MM.1S (cell line): ENCODE measurements at regions not wholly inside any gene's neighbourhood (a gene's known extent, or its start where the extent isn't known, plus 50 kb on each side); places are given as distances from the start of the nearest gene placed in this dataset.
"Not testable (repeated sequence)": the region's sequence is repeated elsewhere in the genome, so short reads cannot be mapped to it uniquely, and the experiment has no call there.

ENCODE experiments used
- DNase-seq: peaks from one replicate; pipeline ENCODE4 v3.0.0-alpha.2; 2015
- H2AFZ ChIP-seq: fragments of 300-600 bp; sonication (generic); 2 replicates; pipeline ENCODE4 v1.6.0; 2016; ENCODE audit warnings: antibody characterized with exemption, low read length
- H3F3A ChIP-seq: fragments of 300-600 bp; sonication (generic); 2 replicates; pipeline ENCODE4 v1.6.1; 2016; ENCODE audit warnings: mild to moderate bottlenecking, antibody characterized with exemption, low read length, moderate library complexity, mixed read lengths; ENCODE audit not compliant: insufficient read depth
- H3K27ac ChIP-seq: fragments of 300-600 bp; sonication (generic); 2 replicates; pipeline ENCODE4 v1.5.1; 2016; ENCODE audit warnings: mild to moderate bottlenecking, low read length
- H3K27me3 ChIP-seq: fragments of 300-600 bp; sonication (generic); replicated peaks from 2 replicates; pipeline ENCODE4 v1.6.0; 2016; ENCODE audit warnings: low read length; ENCODE audit not compliant: insufficient read depth
- H3K36me3 ChIP-seq: fragments of 300-600 bp; sonication (generic); replicated peaks from 2 replicates; pipeline ENCODE4 v1.6.1; 2016; ENCODE audit warnings: mild to moderate bottlenecking, low read length, mixed read lengths; ENCODE audit not compliant: insufficient read depth
- H3K4me1 ChIP-seq: fragments of 300-600 bp; sonication (generic); 2 replicates; pipeline ENCODE4 v1.6.1; 2016; ENCODE audit warnings: low read length, mixed read lengths
- H3K4me2 ChIP-seq: fragments of 300-600 bp; sonication (generic); 2 replicates; pipeline ENCODE4 v1.6.0; 2016; ENCODE audit warnings: low read depth, low read length
- H3K4me3 ChIP-seq: fragments of 300-600 bp; sonication (generic); 2 replicates; pipeline ENCODE4 v1.5.1; 2016; ENCODE audit warnings: low read length, mixed read lengths
- H3K79me2 ChIP-seq: fragments of 300-600 bp; sonication (generic); 2 replicates; pipeline ENCODE4 v1.6.1; 2016; ENCODE audit warnings: mixed run types, low read length, mixed read lengths
- H3K9ac ChIP-seq: fragments of 300-600 bp; sonication (generic); 2 replicates; pipeline ENCODE4 v1.6.1; 2016; ENCODE audit warnings: low read length, mixed read lengths
- H3K9me2 ChIP-seq: fragments of 300-600 bp; sonication (generic); replicated peaks from 2 replicates; pipeline ENCODE4 v1.6.1; 2016; ENCODE audit warnings: mild to moderate bottlenecking, low read length, mixed read lengths; ENCODE audit not compliant: insufficient read depth
- H3K9me3 ChIP-seq: fragments of 300-600 bp; sonication (generic); replicated peaks from 2 replicates; pipeline ENCODE4 v1.6.1; 2016; ENCODE audit warnings: mild to moderate bottlenecking, low read length, mixed read lengths; ENCODE audit not compliant: insufficient read depth
- H4K20me1 ChIP-seq: fragments of 300-600 bp; sonication (generic); 2 replicates; pipeline ENCODE4 v1.6.1; 2016; ENCODE audit warnings: mild to moderate bottlenecking, low read length, moderate library complexity, mixed read lengths; ENCODE audit not compliant: insufficient read depth

DNA sequence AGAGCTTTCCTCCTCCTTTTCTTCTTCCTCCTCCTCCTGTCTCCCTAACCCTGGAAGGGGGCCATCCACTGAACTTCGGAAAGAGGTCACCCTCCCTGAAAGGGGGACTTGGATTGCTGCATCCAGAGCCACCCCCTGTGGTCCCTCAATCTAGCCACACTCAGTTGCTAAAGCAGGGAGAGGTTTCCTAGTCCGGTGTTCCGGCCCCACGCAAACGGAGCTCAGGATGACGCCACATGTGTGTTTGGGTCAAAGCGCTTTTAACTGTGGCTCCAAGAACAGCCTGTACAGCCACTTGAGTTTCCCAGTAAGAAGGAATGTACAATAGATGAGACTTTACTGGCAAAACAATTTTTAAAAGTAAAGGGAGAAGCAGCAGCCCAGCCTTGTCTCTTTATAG, 206.9 kb upstream of the IRF2BP2 start:
- not testable (repeated sequence) for H3F3A ChIP-seq, H3K27ac ChIP-seq, H3K27me3 ChIP-seq, H3K4me2 ChIP-seq, H3K4me1 ChIP-seq, H3K79me2 ChIP-seq, H2AFZ ChIP-seq, H3K4me3 ChIP-seq, H3K9me3 ChIP-seq, H4K20me1 ChIP-seq, H3K9me2 ChIP-seq, DNase-seq, H3K36me3 ChIP-seq, H3K9ac ChIP-seq

DNA sequence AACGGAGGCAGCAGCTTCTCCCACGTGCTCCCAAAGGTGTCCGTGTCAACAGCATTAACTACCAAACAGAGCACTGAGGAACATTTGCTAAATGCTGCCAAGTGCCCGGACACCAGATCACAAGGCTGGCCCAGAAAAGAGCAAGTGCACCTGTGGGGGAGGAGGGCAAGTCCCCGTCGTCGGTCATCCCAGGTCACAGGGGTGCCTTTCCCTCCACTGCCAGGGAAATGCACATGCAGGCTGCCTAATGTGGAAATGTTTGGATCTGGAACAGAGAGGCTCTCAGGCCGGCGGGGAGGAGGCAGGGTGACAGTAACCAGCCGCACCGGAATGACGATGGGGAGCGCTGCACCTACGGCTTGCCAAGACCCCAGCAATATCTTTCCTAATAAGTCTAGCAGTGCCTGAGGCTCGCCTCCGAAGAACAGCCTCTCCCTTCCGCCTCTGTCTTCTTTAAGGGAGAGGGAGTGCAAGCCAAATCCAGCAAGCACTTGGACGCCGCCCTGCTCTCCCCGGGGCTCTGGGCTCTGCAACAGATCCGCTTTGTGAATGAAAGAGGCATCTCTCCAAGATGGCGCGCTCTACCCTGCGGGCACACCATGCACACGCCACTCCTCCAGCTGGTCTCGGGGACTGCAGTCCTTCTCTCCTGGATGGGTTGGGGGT, 206.3 kb upstream of the IRF2BP2 start:
- not testable (repeated sequence) for H3K27me3 ChIP-seq, H3K9me2 ChIP-seq, H3K4me2 ChIP-seq, H3K4me3 ChIP-seq, H3K9ac ChIP-seq, H3K27ac ChIP-seq, H3K9me3 ChIP-seq, H2AFZ ChIP-seq, H3K4me1 ChIP-seq, H3K36me3 ChIP-seq, DNase-seq, H3K79me2 ChIP-seq, H3F3A ChIP-seq, H4K20me1 ChIP-seq

DNA sequence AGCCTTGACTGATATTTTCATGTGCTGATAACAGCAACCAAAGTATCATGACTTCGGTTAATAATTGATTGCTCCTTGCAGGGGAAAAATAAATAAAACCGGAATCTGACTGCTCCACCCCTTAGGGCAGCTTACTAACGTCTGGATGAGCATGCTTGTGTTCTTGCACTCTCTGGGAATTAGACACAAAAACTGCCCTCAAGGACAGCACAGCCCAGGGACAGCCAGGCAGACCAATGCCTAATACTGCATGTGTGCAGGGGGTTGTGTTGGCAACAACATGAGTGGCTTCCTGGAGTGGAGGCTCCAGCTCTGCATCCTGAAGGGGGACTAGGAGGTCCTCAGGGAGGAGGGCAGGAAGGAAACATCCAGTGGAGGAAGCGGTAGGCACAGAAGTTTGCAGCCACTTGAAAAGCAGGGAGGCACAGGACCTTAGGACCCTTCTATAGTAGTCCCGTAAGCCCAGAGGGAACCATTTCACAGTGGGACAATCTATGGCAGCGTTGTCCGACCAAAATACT, 205.4 kb upstream of the IRF2BP2 start:
- not testable (repeated sequence) for H3K4me1 ChIP-seq, H3K27ac ChIP-seq, H3K9ac ChIP-seq

DNA sequence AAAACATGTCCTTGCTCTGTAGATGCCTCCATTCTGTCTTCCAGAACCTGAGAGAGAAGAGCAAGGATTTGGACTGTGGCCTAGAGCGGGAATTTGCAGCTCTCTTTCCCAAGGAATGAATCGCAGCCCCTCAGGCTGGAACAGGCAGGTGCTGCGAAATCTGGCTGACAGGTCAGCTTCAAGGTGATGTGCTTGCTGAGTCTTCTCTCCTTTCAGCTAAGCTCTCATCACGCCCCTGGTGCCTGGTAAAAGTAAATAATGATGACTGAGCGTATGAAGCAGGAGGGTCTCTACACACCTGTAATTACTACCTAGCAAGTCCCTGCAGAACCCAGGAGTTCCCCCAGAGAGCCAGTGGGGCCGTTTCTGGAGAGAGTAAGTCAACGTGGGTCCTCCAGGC, 204.3 kb upstream of the IRF2BP2 start:
- H2AFZ ChIP-seq, H3K4me1 ChIP-seq, H3K79me2 ChIP-seq, H3K27me3 ChIP-seq, H3K36me3 ChIP-seq, H3K27ac ChIP-seq, H3K4me2 ChIP-seq, H4K20me1 ChIP-seq, H3F3A ChIP-seq, DNase-seq, H3K4me3 ChIP-seq, H3K9me3 ChIP-seq, H3K9me2 ChIP-seq, H3K9ac ChIP-seq: not testable (repeated sequence)

More for the DNA sequence above, 205.4 kb upstream of the IRF2BP2 start:
- not testable (repeated sequence) for H3K79me2 ChIP-seq, H3K4me3 ChIP-seq, H3K4me2 ChIP-seq, H3K9me3 ChIP-seq, DNase-seq, H3F3A ChIP-seq, H4K20me1 ChIP-seq, H3K27me3 ChIP-seq, H3K36me3 ChIP-seq, H3K9me2 ChIP-seq, H2AFZ ChIP-seq

DNA sequence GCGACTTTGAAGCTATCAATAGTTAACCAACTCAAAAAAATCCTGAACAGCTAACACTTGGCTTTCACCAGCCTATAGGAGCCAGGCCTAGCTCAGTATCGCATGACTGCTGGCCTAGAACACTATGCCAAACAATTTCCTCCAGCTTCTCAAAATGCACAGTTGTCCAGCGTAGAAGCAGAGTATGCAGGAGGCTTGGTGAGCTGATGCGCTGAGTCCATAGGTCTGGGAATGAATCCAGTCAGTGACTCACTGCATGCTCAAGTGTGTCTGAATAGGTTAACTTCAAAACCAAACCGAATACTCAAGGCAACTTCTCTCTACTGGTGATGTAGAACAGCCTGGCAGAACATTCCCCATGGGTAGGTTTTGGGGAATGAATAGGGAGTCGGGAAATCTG, 201.8 kb upstream of the IRF2BP2 start:
- H3K36me3 ChIP-seq, H3K9me3 ChIP-seq, H4K20me1 ChIP-seq, H3K4me1 ChIP-seq, H3K79me2 ChIP-seq, H2AFZ ChIP-seq, H3K27ac ChIP-seq, DNase-seq, H3K27me3 ChIP-seq, H3F3A ChIP-seq, H3K4me3 ChIP-seq, H3K4me2 ChIP-seq, H3K9ac ChIP-seq, H3K9me2 ChIP-seq: not testable (repeated sequence)

DNA sequence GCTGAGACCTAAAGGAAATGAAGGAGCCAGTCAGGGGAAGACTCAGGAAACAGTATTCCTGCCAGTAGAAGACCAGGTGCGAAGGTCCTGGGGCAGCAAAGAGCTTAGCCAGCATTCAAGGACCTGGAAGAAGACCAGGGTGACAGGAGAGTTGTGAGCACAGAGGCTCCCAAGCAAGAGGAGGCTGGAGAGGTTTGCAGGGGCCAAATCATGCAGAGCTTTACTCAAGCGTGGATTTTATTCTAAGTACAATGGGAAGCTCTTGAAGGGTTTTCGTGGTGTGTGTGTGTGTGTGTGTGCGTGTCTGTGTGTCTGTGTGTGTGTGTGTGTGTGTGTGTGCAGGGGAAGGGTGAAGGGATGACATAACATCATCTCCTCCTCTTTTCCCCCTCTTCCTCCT, 200.7 kb upstream of the IRF2BP2 start:
- not testable (repeated sequence) for H2AFZ ChIP-seq

DNA sequence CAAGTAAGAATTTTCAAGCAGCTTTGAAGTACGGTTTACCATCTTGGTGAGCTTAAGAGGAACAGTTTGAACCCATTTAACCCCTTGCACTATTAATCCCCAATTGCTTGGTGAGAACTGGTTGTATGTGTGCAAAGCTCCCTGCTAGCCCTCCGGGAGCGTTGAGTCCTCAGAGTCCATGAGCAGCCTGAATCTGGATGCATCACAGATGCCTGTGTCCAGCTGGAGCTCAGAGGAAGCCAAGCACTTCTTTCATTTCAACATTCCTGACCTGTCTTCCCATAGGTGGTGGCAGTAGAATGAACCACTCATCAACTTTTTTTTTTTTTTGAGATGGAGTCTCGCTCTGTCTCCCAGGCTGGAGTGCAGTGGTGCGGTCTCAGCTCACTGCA, 199.9 kb upstream of the IRF2BP2 start:
- H3K27me3 ChIP-seq, H2AFZ ChIP-seq, H3F3A ChIP-seq, H3K9me2 ChIP-seq, H3K36me3 ChIP-seq, H3K4me3 ChIP-seq, DNase-seq, H3K9me3 ChIP-seq, H3K27ac ChIP-seq, H3K79me2 ChIP-seq, H3K4me2 ChIP-seq, H3K4me1 ChIP-seq, H4K20me1 ChIP-seq, H3K9ac ChIP-seq: not testable (repeated sequence)

More for the DNA sequence above, 200.7 kb upstream of the IRF2BP2 start:
- not testable (repeated sequence) for H3K27ac ChIP-seq, H4K20me1 ChIP-seq, H3K4me2 ChIP-seq, DNase-seq, H3K9me3 ChIP-seq, H3K4me1 ChIP-seq, H3K4me3 ChIP-seq, H3K9me2 ChIP-seq, H3K27me3 ChIP-seq, H3K9ac ChIP-seq, H3F3A ChIP-seq, H3K36me3 ChIP-seq, H3K79me2 ChIP-seq

DNA sequence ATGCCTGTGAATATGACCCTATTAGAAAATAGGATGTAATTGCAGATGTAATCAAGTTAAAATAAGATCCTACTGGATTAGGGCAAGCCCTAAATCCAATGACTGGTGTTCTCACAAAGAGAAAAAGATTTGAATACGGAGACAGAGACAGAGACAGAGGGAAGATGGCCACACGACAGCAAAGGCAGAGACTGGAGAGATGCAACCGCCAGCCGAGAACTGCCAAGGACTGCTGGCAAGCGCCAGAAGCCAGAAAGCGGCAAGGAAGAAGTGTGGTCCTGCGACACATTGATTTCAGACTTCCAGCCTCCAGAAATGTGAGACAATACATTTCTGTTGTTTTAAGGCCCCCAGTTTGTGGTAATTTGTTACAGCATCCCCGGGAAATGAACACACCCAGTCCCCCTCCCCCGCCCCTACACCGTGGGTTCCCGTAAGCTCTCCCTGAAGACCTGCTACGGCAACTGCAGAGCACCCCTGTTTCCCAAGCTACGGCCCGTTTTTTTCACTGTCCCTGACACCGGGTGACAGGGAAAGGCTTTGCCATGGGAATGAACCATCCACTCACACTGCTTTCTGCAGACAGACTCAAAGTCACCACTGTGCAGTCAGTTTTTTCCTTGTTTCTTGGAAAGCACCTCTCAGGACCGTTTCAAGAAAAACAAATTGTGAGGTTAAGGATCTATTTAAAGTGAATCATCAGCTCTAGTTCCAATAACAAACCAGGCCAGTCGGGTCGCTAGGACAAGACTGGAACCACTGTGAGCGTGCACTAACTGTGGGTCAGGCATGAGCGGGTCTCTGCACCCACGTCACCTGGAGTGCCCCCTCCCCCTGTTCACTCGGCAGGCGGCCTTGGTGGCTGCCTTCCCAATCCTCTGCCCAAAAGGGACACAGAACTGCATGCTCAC, 199.2 kb upstream of the IRF2BP2 start:
- H3K9ac ChIP-seq, H3K79me2 ChIP-seq, H3K9me3 ChIP-seq, H3K9me2 ChIP-seq, H3K27ac ChIP-seq, H3K4me3 ChIP-seq, DNase-seq, H4K20me1 ChIP-seq, H3K27me3 ChIP-seq, H3K36me3 ChIP-seq, H3K4me1 ChIP-seq, H3F3A ChIP-seq, H2AFZ ChIP-seq, H3K4me2 ChIP-seq: not testable (repeated sequence)
